HFF-Myc (cell line): ENCODE measurements at regions not wholly inside any gene's neighbourhood (a gene's known extent, or its start where the extent isn't known, plus 50 kb on each side); places are given as distances from the start of the nearest gene placed in this dataset.

Experiments
- DNase-seq: peaks from one replicate; pipeline ENCODE4 v3.0.0-alpha.2; 2011; ENCODE audit warnings: low read depth; ENCODE audit errors: extremely low read depth
- H3K4me3 ChIP-seq: replicated peaks from 2 replicates; pipeline ENCODE4 v1.5.1; 2011; ENCODE audit warnings: low read depth, mild to moderate bottlenecking, control low read depth, low read length
- TF ChIP-seq, protein P1 (sequence below): IDR thresholded peaks from 2 replicates; pipeline ENCODE4 v1.5.1; 2012; ENCODE audit warnings: mild to moderate bottlenecking, low read depth, low read length, control low read depth; ENCODE audit errors: missing control alignments

DNA sequence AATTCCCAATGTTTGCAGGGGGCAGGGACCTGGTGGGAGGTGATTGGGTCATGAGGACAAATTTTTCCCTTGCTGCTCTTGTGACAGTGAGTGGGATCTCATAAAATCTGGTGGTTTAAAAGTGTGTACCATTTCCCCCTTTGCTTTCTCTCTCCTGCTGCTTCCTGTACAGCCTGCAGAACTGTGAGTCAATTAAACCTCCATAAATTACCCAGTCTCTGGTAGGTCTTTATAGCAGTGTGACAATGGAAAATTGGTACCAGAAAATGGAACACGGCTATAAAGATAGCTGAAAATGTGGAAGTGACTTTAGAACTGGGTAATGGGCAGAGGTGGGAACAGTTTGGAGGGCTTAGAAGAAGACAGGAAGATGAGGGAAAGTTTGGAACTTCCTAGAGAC is 108.7 kb upstream of the NPFFR2 start:
- no peak overlapping the region for H3K4me3 ChIP-seq
- TF ChIP-seq, protein P1, sequence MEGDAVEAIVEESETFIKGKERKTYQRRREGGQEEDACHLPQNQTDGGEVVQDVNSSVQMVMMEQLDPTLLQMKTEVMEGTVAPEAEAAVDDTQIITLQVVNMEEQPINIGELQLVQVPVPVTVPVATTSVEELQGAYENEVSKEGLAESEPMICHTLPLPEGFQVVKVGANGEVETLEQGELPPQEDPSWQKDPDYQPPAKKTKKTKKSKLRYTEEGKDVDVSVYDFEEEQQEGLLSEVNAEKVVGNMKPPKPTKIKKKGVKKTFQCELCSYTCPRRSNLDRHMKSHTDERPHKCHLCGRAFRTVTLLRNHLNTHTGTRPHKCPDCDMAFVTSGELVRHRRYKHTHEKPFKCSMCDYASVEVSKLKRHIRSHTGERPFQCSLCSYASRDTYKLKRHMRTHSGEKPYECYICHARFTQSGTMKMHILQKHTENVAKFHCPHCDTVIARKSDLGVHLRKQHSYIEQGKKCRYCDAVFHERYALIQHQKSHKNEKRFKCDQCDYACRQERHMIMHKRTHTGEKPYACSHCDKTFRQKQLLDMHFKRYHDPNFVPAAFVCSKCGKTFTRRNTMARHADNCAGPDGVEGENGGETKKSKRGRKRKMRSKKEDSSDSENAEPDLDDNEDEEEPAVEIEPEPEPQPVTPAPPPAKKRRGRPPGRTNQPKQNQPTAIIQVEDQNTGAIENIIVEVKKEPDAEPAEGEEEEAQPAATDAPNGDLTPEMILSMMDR: no peak
- no peak for DNase-seq

DNA sequence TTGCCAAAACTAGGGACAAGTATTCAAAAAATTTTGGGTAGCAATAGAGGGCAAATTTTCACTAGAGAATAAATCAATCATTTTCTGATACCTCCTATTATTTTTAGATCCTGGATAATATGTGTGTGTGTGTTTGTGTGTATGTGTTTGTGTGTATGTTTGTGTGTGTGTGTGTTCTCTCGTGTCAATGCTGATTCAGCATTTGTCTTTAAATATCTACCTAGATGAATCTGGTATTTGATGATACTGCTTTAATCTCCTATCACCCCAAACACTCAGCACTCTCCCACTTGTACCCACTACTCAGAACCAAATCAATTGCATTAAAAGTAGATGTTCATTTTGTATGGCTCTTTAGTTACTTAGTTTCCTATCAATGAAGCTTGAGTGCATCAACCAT is 101.3 kb upstream of the NPFFR2 start:
- no peak for DNase-seq
- H3K4me3 ChIP-seq: no peak overlapping the region
- TF ChIP-seq, protein P1: no peak

DNA sequence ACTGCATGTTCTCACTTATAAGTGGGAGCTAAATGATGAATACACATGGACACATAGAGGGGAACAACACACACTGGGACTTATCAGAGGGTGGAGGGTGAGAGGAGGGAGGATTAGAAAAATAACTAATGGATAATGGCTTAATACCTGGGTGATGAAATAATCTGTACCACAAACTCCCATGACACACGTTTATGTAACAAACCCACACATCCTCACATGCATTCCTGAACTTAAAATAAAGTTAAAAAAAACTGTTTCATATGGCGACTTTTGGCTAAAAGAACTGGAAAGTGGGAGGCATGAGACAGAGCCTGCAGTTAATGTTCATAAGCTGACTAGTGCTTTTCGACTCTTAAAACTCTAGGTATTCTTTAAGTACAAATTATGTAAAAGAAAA is 98.9 kb upstream of the NPFFR2 start:
- no peak overlapping the region for H3K4me3 ChIP-seq
- DNase-seq: no peak
- TF ChIP-seq, protein P1: no peak

DNA sequence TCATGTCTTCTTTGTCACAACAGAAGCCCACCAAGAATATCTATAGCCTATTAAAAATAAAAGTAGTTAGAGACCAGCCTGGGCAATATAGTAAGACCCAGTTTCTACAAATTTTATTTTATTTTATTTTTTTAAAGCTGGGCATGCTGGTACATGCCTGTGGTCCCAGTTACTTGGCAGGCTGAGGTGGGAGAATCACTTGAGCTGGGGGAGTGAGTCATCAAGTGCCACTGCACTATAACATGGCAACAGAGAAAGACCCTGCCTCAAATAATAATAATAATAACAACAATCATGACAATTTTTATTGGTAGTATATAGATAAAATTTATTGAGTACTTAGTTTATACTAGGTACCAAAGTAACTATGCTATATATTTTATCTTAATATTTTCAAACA is 93.0 kb upstream of the NPFFR2 start:
- TF ChIP-seq, protein P1: no peak
- DNase-seq: no peak
- no peak overlapping the region for H3K4me3 ChIP-seq

DNA sequence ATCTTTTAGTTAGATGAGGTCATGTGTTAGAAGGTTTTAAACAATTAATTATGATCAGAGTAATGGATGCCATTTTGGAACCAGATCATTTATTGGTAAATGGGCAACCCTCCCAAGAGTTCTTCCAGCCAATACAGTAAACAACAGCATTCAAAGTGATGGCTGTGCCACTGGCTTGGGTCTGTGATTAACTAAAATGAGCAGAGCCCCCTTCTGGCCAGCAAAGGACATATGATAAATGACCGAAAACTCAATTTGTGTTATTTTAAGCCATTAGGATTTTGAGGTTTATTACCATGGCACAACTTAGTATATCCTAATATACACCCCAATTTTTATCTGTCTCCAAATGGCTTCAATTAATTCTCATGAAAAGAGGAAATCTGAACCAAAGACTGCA is 90.8 kb upstream of the NPFFR2 start:
- no peak for DNase-seq
- H3K4me3 ChIP-seq: no peak overlapping the region
- TF ChIP-seq, protein P1: peak; percentile 13

DNA sequence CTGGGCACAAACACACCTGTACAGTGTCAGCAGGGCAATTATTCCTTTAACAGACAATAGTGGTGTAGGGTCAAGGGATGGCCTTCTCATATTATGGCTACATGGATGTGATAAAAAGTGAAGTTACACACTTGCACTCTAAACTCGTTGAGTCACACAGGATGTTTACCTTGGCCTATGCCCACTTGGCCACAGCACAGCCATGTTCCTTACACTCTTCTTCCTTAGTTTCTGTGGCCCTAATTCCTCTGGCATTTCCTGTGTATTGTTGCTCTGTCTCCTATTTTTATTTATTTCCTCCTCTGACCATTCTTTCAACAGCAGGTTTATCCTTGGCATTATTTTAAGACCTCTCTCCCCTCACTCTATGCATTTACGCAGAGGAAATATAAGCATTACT is 86.8 kb upstream of the NPFFR2 start:
- TF ChIP-seq, protein P1: no peak
- no peak overlapping the region for H3K4me3 ChIP-seq
- no peak for DNase-seq

DNA sequence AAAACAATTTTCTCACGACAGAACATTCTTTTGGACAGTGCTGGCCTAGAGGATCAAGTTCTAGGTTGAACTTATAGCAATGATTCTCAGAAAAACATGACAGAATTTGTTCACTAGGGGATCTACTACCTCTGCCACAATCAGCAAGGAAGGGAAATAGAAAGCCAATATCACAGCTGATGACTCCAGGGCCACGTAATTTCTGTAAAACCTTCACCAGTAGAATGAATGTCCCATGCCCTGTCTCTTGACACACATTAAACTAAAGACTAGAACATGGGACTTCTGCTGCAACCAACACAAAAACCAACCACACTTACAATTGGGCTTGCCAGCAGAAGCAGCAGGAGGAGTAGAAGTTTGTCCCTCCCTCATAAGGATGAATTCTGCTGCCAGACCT is 86.0 kb upstream of the NPFFR2 start:
- TF ChIP-seq, protein P1: no peak
- no peak for DNase-seq

More for the DNA sequence above, 86.0 kb upstream of the NPFFR2 start:
- no peak overlapping the region for H3K4me3 ChIP-seq
